GM12878 (cell line): ENCODE measurements at regions not wholly inside any gene's neighbourhood (a gene's known extent, or its start where the extent isn't known, plus 50 kb on each side); places are given as distances from the start of the nearest gene placed in this dataset.

ENCODE experiments used
- ATAC-seq: fragments of 200-7000 bp; cut with Tn5 transposase; 3 replicates; pipeline ENCODE4 v1.9.1; 2020; ENCODE audit warnings: mild to moderate bottlenecking, moderate library complexity
- BruUV-seq: library from RNA; stranded (reverse); fragments of 400-500 nt; replicated peaks from 2 replicates; lab custom pipeline; 2021; lab: Mats Ljungman, UMichigan
- CTCF ChIA-PET: fragments of 300-600 bp; sonication (Branson Sonifier 250); formaldehyde crosslinking; extraction: SDS; loops from one replicate; lab custom pipeline; 2021; ENCODE audit warnings: inconsistent platforms; lab: Yijun Ruan, JAX
- POLR2A ChIA-PET: fragments of 350-600 bp; formaldehyde crosslinking; extraction: SDS; loops from one replicate; lab custom pipeline; 2021; ENCODE audit warnings: inconsistent platforms; lab: Charles Lee
- RAD21 ChIA-PET: fragments of 300-600 bp; sonication (Branson Sonifier 250); formaldehyde crosslinking; loops from one replicate; lab custom pipeline; 2023; ENCODE audit warnings: antibody characterized with exemption; ENCODE audit not compliant: unreplicated experiment; lab: Charles Lee
- SMC1A ChIA-PET: fragments of 300-600 bp; sonication (Branson Sonifier 250); formaldehyde crosslinking; loops from one replicate; lab custom pipeline; 2023; ENCODE audit not compliant: unreplicated experiment, uncharacterized antibody; lab: Charles Lee
- DNase-seq: peaks from one replicate; pipeline ENCODE4 v3.0.0-alpha.2; 2011; ENCODE audit warnings: low read depth, low spot score
- FAIRE-seq: peaks from 3 replicates; lab custom pipeline; 2011; peaks lifted over from hg19 to GRCh38; lab: Jason Lieb, UNC
- H2AFZ ChIP-seq: 2 replicates; pipeline ENCODE4 v1.6.0; 2011; ENCODE audit warnings: low read depth, low read length, control low read depth; ENCODE audit not compliant: control insufficient read depth
- H3K27ac ChIP-seq: 2 replicates; pipeline ENCODE4 v1.5.1; 2011; ENCODE audit warnings: control low read depth; ENCODE audit not compliant: control insufficient read depth, insufficient read depth
- H3K27me3 ChIP-seq, 2 experiments: replicated peaks in 1 of 2; 2 replicates each; pipeline versions ENCODE4 v1.6.0 to v1.6.1; 2011; ENCODE audit warnings: low read length in 1 of 2; ENCODE audit not compliant: control insufficient read depth in 2 of 2, insufficient read depth in 2 of 2
- H3K36me3 ChIP-seq, 2 experiments: 2 replicates each; pipeline ENCODE4 v1.5.1; 2011; ENCODE audit warnings: low read length in 1 of 2; ENCODE audit not compliant: control insufficient read depth in 2 of 2, insufficient read depth in 2 of 2
- H3K4me1 ChIP-seq: 2 replicates; pipeline ENCODE4 v1.6.1; 2011; ENCODE audit warnings: mild to moderate bottlenecking, low read length, moderate library complexity, mixed read lengths; ENCODE audit not compliant: control insufficient read depth, insufficient read depth
- H3K4me2 ChIP-seq: 2 replicates; pipeline ENCODE4 v1.6.0; 2011; ENCODE audit warnings: control low read depth; ENCODE audit not compliant: control insufficient read depth, insufficient read depth
- H3K4me3 ChIP-seq: fragments of 200-600 bp; sonication (generic); 2 replicates; pipeline ENCODE4 v1.5.1; 2016
- H3K79me2 ChIP-seq: 2 replicates; pipeline ENCODE4 v1.6.0; 2011; ENCODE audit warnings: low read length; ENCODE audit not compliant: control insufficient read depth, insufficient read depth
- H3K9ac ChIP-seq: 2 replicates; pipeline ENCODE4 v1.8.0; 2011; ENCODE audit warnings: low read length, control low read depth, mixed read lengths; ENCODE audit not compliant: control insufficient read depth, insufficient read depth
- H3K9me3 ChIP-seq: replicated peaks from 3 replicates; pipeline ENCODE4 v1.5.1; 2011; ENCODE audit warnings: mild to moderate bottlenecking, low read length; ENCODE audit not compliant: control insufficient read depth, insufficient read depth
- H4K20me1 ChIP-seq: 2 replicates; pipeline ENCODE4 v1.6.0; 2011; ENCODE audit not compliant: control insufficient read depth, insufficient read depth
- BCL11A ChIP-seq: IDR thresholded peaks from 2 replicates; pipeline ENCODE4 v1.6.1; 2011; ENCODE audit warnings: low read depth, low read length
- CHD4 ChIP-seq: fragments of 200-600 bp; sonication (generic); IDR thresholded peaks from 2 replicates; pipeline ENCODE4 v1.6.1; 2016; ENCODE audit warnings: mild to moderate bottlenecking
- EED ChIP-seq: sonication (generic); IDR thresholded peaks from 2 replicates; pipeline ENCODE4 v1.6.1; 2016; ENCODE audit warnings: antibody characterized with exemption, low read depth
- HDGF ChIP-seq: fragments of 450-650 bp; IDR thresholded peaks from 2 replicates; pipeline ENCODE4 v1.6.1; 2016; ENCODE audit warnings: antibody characterized with exemption
- MEF2B ChIP-seq: fragments of 450-650 bp; IDR thresholded peaks from 2 replicates; pipeline ENCODE4 v1.6.1; 2018; ENCODE audit warnings: mild to moderate bottlenecking, moderate library complexity; ENCODE audit not compliant: partially characterized antibody, poor library complexity, severe bottlenecking
- WGBS: methylation state at CpG from one replicate; pipeline ENCODE4 v1.1.6; 2016; ENCODE audit warnings: low lambda C conversion rate; ENCODE audit not compliant: insufficient replicate concordance, insufficient coverage; ENCODE audit errors: missing lambda C conversion rate; 5-methylcytosine and 5-hydroxymethylcytosine counted together
- in situ Hi-C: fragments of 300-500 bp; cut with MboI; formaldehyde crosslinking; loops from 9 replicates; pipeline ENCODE4 v1.14.3; 2018; ENCODE audit warnings: mixed read lengths
- intact Hi-C: fragments of 100-400 bp; cut with micrococcal nuclease; formaldehyde crosslinking; loops from one replicate; pipeline ENCODE4 v1.14.2; 2022; ENCODE audit not compliant: unreplicated experiment
- TF ChIP-seq, protein P1 (sequence below): fragments of 450-650 bp; IDR thresholded peaks from 2 replicates; pipeline ENCODE4 v1.6.1; 2017; ENCODE audit warnings: mild to moderate bottlenecking, moderate library complexity
- TF ChIP-seq, protein P2 (sequence below): fragments of 450-650 bp; formaldehyde crosslinking; IDR thresholded peaks from 2 replicates; pipeline ENCODE4 v1.4.0; 2020; ENCODE audit warnings: mild to moderate bottlenecking, moderate library complexity
- TF ChIP-seq, protein P3 (sequence below): IDR thresholded peaks from 2 replicates; pipeline ENCODE4 v1.6.1; 2012; ENCODE audit warnings: low read depth, low read length, improper control_type of control experiment

DNA sequence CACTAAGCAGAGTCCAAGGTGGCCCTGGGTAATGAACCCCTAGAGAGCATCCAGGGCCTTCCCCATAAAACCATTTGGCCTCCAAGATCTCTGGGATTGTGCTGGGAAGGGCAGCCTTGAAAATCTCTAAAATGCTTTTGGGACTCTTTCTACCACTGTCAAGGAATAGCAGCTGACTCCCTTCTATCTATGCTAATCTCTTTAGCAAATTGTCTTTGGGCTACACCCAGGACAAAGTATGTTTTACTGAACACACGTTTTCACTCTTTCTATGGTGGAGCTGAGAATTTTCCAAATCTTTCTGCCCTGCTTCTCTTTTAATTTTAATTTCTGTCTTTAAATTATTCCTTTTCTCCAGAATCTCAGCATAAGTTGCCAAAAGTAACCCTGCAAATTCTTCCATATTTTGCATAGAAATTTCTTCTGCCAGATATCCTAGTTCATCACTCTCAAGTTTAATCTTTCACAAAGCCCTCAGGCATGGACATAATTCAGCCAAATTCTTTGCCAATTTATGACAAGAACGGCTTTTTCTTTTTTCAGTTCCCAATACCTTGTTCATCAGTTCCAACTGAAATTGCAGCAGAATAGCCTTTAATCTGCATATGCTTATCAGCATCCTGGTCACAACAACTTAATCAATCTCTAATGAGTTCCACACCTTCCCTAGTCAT is 687.0 kb upstream of the ADGRL4 start:
- Histone ChIP-seq H3K79me2 (no peaks in the 10 kb centered on the region), H3K4me1 (no peaks in the 10 kb centered on the region), H3K9ac (no peak overlapping the region), H3K36me3 (no peaks in the 10 kb centered on the region), H2AFZ (no peak overlapping the region), H3K27me3 (no peaks in the 10 kb centered on the region), H4K20me1 (no peaks in the 10 kb centered on the region), H3K27ac (no peak overlapping the region), H3K9me3 (no peaks in the 10 kb centered on the region), H3K4me2 (no peak overlapping the region), H3K4me3 (no peak overlapping the region)
- no TSS peak for BruUV-seq
- intact Hi-C loops (no loop called here), in situ Hi-C loops (no loop called here)
- TF ChIP-seq, protein P1, sequence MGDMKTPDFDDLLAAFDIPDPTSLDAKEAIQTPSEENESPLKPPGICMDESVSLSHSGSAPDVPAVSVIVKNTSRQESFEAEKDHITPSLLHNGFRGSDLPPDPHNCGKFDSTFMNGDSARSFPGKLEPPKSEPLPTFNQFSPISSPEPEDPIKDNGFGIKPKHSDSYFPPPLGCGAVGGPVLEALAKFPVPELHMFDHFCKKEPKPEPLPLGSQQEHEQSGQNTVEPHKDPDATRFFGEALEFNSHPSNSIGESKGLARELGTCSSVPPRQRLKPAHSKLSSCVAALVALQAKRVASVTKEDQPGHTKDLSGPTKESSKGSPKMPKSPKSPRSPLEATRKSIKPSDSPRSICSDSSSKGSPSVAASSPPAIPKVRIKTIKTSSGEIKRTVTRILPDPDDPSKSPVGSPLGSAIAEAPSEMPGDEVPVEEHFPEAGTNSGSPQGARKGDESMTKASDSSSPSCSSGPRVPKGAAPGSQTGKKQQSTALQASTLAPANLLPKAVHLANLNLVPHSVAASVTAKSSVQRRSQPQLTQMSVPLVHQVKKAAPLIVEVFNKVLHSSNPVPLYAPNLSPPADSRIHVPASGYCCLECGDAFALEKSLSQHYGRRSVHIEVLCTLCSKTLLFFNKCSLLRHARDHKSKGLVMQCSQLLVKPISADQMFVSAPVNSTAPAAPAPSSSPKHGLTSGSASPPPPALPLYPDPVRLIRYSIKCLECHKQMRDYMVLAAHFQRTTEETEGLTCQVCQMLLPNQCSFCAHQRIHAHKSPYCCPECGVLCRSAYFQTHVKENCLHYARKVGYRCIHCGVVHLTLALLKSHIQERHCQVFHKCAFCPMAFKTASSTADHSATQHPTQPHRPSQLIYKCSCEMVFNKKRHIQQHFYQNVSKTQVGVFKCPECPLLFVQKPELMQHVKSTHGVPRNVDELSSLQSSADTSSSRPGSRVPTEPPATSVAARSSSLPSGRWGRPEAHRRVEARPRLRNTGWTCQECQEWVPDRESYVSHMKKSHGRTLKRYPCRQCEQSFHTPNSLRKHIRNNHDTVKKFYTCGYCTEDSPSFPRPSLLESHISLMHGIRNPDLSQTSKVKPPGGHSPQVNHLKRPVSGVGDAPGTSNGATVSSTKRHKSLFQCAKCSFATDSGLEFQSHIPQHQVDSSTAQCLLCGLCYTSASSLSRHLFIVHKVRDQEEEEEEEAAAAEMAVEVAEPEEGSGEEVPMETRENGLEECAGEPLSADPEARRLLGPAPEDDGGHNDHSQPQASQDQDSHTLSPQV = no peak
- TF ChIP-seq HDGF = no peak
- SMC1A ChIA-PET = no interaction called here
- POLR2A ChIA-PET = no interaction called here
- CTCF ChIA-PET = interaction anchor here (0.6 to 2.2 kb wide), 4 partner anchors 17 to 854 kb away, joined by 3 to 6 read pairs (median 3); no protein-coding TSS in a partner anchor
- DNase-seq (no peak), ATAC-seq (no peak), FAIRE-seq (no peak)
- RAD21 ChIA-PET = no interaction called here
- WGBS = 12% methylated on average over 2 of the region's 2 CpGs

DNA sequence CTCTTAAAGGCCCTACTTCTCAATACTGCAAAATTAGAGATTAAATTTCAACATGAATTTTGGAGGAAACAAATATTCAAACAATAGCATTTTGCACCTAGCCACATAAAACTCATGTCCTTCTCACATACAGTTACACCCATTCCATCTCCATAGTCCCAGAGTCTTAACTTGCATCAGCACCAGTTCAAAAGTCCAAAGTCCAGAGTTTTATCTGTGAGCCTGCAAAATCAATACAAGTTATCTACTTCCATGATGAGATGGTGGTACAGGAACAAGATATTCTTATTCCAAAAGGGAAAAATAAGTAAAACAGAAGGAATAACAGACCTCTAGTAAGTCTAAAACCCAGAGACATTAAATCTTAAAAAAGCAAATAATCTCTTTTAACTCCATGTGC is 686.0 kb upstream of the ADGRL4 start:
- Histone ChIP-seq H3K9ac (no peak overlapping the region), H3K4me1 (no peaks in the 10 kb centered on the region), H3K9me3 (no peaks in the 10 kb centered on the region), H3K4me2 (no peak overlapping the region), H3K79me2 (no peaks in the 10 kb centered on the region), H3K27ac (no peak overlapping the region), H3K36me3 (no peaks in the 10 kb centered on the region), H3K27me3 (no peaks in the 10 kb centered on the region), H3K4me3 (no peak overlapping the region), H4K20me1 (no peaks in the 10 kb centered on the region), H2AFZ (no peak overlapping the region)
- ChIA-PET POLR2A (no interaction called here), SMC1A (no interaction called here), RAD21 (no interaction called here), CTCF (interaction anchor here (2.2 kb wide), 1 partner anchor 18 kb away, joined by 6 read pairs; no protein-coding TSS in a partner anchor)
- no TSS peak for BruUV-seq
- intact Hi-C loops (no loop called here), in situ Hi-C loops (no loop called here)
- DNase-seq = no peak
- no peak for FAIRE-seq
- no peak for ATAC-seq
- TF ChIP-seq BCL11A (no peak), MEF2B (no peak), EED (no peak), CHD4 (no peak)
- TF ChIP-seq, protein P2, sequence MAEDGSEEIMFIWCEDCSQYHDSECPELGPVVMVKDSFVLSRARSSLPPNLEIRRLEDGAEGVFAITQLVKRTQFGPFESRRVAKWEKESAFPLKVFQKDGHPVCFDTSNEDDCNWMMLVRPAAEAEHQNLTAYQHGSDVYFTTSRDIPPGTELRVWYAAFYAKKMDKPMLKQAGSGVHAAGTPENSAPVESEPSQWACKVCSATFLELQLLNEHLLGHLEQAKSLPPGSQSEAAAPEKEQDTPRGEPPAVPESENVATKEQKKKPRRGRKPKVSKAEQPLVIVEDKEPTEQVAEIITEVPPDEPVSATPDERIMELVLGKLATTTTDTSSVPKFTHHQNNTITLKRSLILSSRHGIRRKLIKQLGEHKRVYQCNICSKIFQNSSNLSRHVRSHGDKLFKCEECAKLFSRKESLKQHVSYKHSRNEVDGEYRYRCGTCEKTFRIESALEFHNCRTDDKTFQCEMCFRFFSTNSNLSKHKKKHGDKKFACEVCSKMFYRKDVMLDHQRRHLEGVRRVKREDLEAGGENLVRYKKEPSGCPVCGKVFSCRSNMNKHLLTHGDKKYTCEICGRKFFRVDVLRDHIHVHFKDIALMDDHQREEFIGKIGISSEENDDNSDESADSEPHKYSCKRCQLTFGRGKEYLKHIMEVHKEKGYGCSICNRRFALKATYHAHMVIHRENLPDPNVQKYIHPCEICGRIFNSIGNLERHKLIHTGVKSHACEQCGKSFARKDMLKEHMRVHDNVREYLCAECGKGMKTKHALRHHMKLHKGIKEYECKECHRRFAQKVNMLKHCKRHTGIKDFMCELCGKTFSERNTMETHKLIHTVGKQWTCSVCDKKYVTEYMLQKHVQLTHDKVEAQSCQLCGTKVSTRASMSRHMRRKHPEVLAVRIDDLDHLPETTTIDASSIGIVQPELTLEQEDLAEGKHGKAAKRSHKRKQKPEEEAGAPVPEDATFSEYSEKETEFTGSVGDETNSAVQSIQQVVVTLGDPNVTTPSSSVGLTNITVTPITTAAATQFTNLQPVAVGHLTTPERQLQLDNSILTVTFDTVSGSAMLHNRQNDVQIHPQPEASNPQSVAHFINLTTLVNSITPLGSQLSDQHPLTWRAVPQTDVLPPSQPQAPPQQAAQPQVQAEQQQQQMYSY = no peak
- TF ChIP-seq, protein P3, sequence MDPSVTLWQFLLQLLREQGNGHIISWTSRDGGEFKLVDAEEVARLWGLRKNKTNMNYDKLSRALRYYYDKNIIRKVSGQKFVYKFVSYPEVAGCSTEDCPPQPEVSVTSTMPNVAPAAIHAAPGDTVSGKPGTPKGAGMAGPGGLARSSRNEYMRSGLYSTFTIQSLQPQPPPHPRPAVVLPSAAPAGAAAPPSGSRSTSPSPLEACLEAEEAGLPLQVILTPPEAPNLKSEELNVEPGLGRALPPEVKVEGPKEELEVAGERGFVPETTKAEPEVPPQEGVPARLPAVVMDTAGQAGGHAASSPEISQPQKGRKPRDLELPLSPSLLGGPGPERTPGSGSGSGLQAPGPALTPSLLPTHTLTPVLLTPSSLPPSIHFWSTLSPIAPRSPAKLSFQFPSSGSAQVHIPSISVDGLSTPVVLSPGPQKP = no peak
